ENCODE measurements at regions not wholly inside any gene's neighbourhood (a gene's known extent, or its start where the extent isn't known, plus 50 kb on each side); places are given as distances from the start of the nearest gene placed in this dataset.

DNA sequence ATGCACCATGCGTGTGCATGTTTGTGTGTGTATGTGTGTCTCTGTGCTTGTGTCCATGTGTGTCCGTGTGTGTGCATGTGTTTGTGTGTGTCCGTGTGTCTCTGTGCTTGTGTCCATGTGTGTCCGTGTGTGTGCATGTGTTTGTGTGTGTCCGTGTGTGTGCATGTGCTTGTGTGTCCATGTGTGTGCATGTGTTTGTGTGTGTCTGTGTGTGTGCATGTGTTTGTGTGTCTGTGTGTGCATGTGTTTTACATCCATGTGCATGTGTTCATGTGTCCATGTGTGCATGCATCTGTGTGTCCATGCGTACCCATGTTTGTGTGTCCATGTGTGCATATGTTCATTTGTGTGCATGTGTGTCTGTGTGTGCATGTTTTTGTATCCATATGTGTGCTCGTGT is 100.5 kb downstream of the LBH start:
- TF ChIP-seq, protein P1, sequence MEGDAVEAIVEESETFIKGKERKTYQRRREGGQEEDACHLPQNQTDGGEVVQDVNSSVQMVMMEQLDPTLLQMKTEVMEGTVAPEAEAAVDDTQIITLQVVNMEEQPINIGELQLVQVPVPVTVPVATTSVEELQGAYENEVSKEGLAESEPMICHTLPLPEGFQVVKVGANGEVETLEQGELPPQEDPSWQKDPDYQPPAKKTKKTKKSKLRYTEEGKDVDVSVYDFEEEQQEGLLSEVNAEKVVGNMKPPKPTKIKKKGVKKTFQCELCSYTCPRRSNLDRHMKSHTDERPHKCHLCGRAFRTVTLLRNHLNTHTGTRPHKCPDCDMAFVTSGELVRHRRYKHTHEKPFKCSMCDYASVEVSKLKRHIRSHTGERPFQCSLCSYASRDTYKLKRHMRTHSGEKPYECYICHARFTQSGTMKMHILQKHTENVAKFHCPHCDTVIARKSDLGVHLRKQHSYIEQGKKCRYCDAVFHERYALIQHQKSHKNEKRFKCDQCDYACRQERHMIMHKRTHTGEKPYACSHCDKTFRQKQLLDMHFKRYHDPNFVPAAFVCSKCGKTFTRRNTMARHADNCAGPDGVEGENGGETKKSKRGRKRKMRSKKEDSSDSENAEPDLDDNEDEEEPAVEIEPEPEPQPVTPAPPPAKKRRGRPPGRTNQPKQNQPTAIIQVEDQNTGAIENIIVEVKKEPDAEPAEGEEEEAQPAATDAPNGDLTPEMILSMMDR (IDR thresholded peaks at IDR 0.05; ENCODE audit: insufficient read depth, low read length, poor library complexity, severe bottlenecking): no peak
- TF ChIP-seq EZH2phosphoT487 (conservative IDR thresholded peaks at IDR 0.05; ENCODE audit: low read length): no peak
